ENCODE measurements at regions not wholly inside any gene's neighbourhood (a gene's known extent, or its start where the extent isn't known, plus 50 kb on each side); places are given as distances from the start of the nearest gene placed in this dataset.

GRCh38 chr2:103327386-103327785 is 565.6 kb downstream of the TMEM182 start:
- TF ChIP-seq CTCF (IDR thresholded peaks at IDR 0.05; ENCODE audit: borderline replicate concordance, extremely low read depth, low read length, poor library complexity, severe bottlenecking) (no peak), EZH2 (IDR thresholded peaks at IDR 0.05; ENCODE audit: borderline replicate concordance, low read depth, low read length, severe bottlenecking) (no peak)

All from DND-41 (cell line).